H1 (cell line): ENCODE measurements at regions not wholly inside any gene's neighbourhood (a gene's known extent, or its start where the extent isn't known, plus 50 kb on each side); places are given as distances from the start of the nearest gene placed in this dataset.

Source experiments
- CBX8 ChIP-seq: fragments of 300-800, 300-1000 bp; sonication (generic); IDR thresholded peaks from 2 replicates; pipeline ENCODE4 v1.7.1; 2016; ENCODE audit warnings: low read depth, low read length, borderline replicate concordance
- CREB1 ChIP-seq: IDR thresholded peaks from 2 replicates; pipeline ENCODE4 v1.6.1; 2012; ENCODE audit warnings: inconsistent platforms
- MAFK ChIP-seq: IDR thresholded peaks from 2 replicates; pipeline ENCODE4 v1.6.1; 2012; ENCODE audit warnings: low read depth, mild to moderate bottlenecking, improper control_type of control experiment, low read length

DNA sequence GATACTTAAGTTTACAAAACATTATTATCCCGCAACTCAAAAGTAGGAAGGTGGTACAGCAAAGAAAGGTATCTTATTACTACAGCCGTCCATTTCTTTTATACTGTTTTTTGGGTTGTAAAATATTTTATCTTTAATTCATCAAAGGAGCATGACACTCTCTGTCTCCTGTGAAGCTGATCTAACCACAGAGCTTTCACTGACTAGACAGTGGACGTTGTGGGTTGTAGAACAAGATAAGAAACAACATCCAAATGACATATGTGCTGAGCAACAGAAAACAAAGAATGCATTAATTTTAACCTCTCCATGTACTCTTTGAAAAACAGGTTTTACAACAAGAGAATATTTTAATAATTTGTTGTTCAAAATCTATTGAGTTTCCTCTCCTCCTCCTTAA is 195.9 kb upstream of the FBXO33 start (continued):
- no peak for TF ChIP-seq CBX8
- no peak for TF ChIP-seq MAFK
- no peak for TF ChIP-seq CREB1
- TF ChIP-seq, all 59 proteins: peak for 0
